HG03432 (cell line): ENCODE measurements at regions not wholly inside any gene's neighbourhood (a gene's known extent, or its start where the extent isn't known, plus 50 kb on each side); places are given as distances from the start of the nearest gene placed in this dataset.

ENCODE experiments used
- ATAC-seq: cut with Tn5 transposase; IDR thresholded peaks from one replicate; pipeline ENCODE4 v1.9.1; 2021; ENCODE audit warnings: mild to moderate bottlenecking, moderate library complexity; ENCODE audit not compliant: unreplicated experiment

DNA sequence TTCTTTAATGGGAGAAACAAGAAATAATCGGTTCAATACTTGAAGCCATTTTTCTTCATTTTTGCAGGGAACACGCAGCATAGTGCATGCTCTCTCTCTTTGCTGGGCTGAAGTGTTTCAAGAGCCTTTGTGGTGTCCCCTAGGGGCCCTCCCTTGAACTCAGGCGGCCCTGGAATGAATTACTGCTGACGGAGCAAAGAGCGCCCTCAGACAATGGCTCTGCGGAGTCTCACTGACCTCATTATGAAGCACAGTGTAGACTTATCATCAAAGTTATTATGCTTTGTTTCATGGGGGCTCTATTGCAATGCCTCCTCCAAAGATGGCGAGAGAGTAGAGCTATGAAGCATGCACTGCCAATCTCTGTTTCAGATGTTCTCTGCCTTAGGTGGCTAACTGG is 64.8 kb upstream of the ADCY2 start:
- no peak for ATAC-seq
